ENCODE measurements at regions not wholly inside any gene's neighbourhood (a gene's known extent, or its start where the extent isn't known, plus 50 kb on each side); places are given as distances from the start of the nearest gene placed in this dataset.

DNA sequence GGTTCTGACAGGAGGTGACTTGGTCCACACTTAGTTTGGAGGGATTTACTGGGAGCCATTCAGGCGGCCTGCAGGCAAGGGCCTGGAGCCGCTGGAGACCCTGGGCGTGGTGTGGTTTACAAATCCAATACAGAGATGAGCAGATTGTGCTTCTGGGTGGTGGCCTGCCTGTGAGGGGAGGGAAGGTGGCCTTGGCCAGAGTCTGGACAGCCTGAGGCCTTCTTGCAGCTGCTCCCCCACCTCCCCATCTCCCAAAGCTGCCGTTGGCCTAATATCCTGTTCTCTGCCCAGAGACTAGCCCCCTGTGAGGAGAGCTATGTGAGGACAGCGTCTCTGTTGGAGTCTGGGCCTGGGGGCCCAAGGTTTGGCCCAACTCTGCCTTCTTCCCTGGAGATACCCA lies 163.9 kb upstream of the MAMLD1 start:
- TF ChIP-seq, protein P1, sequence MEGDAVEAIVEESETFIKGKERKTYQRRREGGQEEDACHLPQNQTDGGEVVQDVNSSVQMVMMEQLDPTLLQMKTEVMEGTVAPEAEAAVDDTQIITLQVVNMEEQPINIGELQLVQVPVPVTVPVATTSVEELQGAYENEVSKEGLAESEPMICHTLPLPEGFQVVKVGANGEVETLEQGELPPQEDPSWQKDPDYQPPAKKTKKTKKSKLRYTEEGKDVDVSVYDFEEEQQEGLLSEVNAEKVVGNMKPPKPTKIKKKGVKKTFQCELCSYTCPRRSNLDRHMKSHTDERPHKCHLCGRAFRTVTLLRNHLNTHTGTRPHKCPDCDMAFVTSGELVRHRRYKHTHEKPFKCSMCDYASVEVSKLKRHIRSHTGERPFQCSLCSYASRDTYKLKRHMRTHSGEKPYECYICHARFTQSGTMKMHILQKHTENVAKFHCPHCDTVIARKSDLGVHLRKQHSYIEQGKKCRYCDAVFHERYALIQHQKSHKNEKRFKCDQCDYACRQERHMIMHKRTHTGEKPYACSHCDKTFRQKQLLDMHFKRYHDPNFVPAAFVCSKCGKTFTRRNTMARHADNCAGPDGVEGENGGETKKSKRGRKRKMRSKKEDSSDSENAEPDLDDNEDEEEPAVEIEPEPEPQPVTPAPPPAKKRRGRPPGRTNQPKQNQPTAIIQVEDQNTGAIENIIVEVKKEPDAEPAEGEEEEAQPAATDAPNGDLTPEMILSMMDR (IDR thresholded peaks at IDR 0.05 in 8 of 11, conservative IDR thresholded peaks at IDR 0.05 in 3 of 11) = no peak
- no peak for TF ChIP-seq POLR2AphosphoS5 (IDR thresholded peaks at IDR 0.05)

All from spleen (tissue), 7 donors.